MM.1S (cell line): ENCODE measurements at regions not wholly inside any gene's neighbourhood (a gene's known extent, or its start where the extent isn't known, plus 50 kb on each side); places are given as distances from the start of the nearest gene placed in this dataset.

ENCODE experiments used
- DNase-seq: peaks from one replicate; pipeline ENCODE4 v3.0.0-alpha.2; 2015
- H2AFZ ChIP-seq: fragments of 300-600 bp; sonication (generic); 2 replicates; pipeline ENCODE4 v1.6.0; 2016; ENCODE audit warnings: antibody characterized with exemption, low read length
- H3F3A ChIP-seq: fragments of 300-600 bp; sonication (generic); 2 replicates; pipeline ENCODE4 v1.6.1; 2016; ENCODE audit warnings: mild to moderate bottlenecking, antibody characterized with exemption, low read length, moderate library complexity, mixed read lengths; ENCODE audit not compliant: insufficient read depth
- H3K27ac ChIP-seq: fragments of 300-600 bp; sonication (generic); 2 replicates; pipeline ENCODE4 v1.5.1; 2016; ENCODE audit warnings: mild to moderate bottlenecking, low read length
- H3K27me3 ChIP-seq: fragments of 300-600 bp; sonication (generic); replicated peaks from 2 replicates; pipeline ENCODE4 v1.6.0; 2016; ENCODE audit warnings: low read length; ENCODE audit not compliant: insufficient read depth
- H3K36me3 ChIP-seq: fragments of 300-600 bp; sonication (generic); replicated peaks from 2 replicates; pipeline ENCODE4 v1.6.1; 2016; ENCODE audit warnings: mild to moderate bottlenecking, low read length, mixed read lengths; ENCODE audit not compliant: insufficient read depth
- H3K4me1 ChIP-seq: fragments of 300-600 bp; sonication (generic); 2 replicates; pipeline ENCODE4 v1.6.1; 2016; ENCODE audit warnings: low read length, mixed read lengths
- H3K4me2 ChIP-seq: fragments of 300-600 bp; sonication (generic); 2 replicates; pipeline ENCODE4 v1.6.0; 2016; ENCODE audit warnings: low read depth, low read length
- H3K4me3 ChIP-seq: fragments of 300-600 bp; sonication (generic); 2 replicates; pipeline ENCODE4 v1.5.1; 2016; ENCODE audit warnings: low read length, mixed read lengths
- H3K79me2 ChIP-seq: fragments of 300-600 bp; sonication (generic); 2 replicates; pipeline ENCODE4 v1.6.1; 2016; ENCODE audit warnings: mixed run types, low read length, mixed read lengths
- H3K9ac ChIP-seq: fragments of 300-600 bp; sonication (generic); 2 replicates; pipeline ENCODE4 v1.6.1; 2016; ENCODE audit warnings: low read length, mixed read lengths
- H3K9me2 ChIP-seq: fragments of 300-600 bp; sonication (generic); replicated peaks from 2 replicates; pipeline ENCODE4 v1.6.1; 2016; ENCODE audit warnings: mild to moderate bottlenecking, low read length, mixed read lengths; ENCODE audit not compliant: insufficient read depth
- H3K9me3 ChIP-seq: fragments of 300-600 bp; sonication (generic); replicated peaks from 2 replicates; pipeline ENCODE4 v1.6.1; 2016; ENCODE audit warnings: mild to moderate bottlenecking, low read length, mixed read lengths; ENCODE audit not compliant: insufficient read depth
- H4K20me1 ChIP-seq: fragments of 300-600 bp; sonication (generic); 2 replicates; pipeline ENCODE4 v1.6.1; 2016; ENCODE audit warnings: mild to moderate bottlenecking, low read length, moderate library complexity, mixed read lengths; ENCODE audit not compliant: insufficient read depth
- EZH2 ChIP-seq: fragments of 300-600 bp; sonication (generic); optimal IDR thresholded peaks from 2 replicates; pipeline ENCODE3; 2017; ENCODE audit warnings: low read depth, mild to moderate bottlenecking, antibody characterized with exemption, low read length, mixed read lengths
- EZH2phosphoT487 ChIP-seq: fragments of 300-600 bp; sonication (generic); IDR thresholded peaks from 2 replicates; pipeline ENCODE4 v1.6.1; 2018; ENCODE audit warnings: antibody characterized with exemption, low read length
- TF ChIP-seq, protein P1 (sequence below): fragments of 300-600 bp; sonication (generic); IDR thresholded peaks from 2 replicates; pipeline ENCODE4 v1.5.1; 2016; ENCODE audit warnings: antibody characterized with exemption, low read length, mixed read lengths

DNA sequence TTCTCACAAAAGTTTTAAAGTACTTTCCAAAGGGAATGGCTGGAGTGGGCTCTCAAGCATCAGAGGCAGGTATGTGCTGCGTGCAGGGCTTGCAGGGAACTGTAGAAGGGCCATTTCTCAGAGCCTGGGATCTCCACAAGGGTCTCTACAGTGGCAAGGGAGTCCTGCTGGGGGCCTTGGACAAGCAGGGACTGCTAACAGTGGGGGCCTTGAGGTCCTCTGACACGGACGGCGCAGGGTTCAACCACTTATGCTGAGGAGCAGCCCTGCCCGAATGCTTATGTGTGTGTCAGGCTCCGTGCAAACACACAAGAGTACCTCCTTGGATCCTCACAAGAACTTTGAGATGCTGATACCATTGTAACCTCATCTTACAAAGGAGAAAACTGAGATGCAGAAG is 342.1 kb upstream of the COBL start:
- Histone ChIP-seq H3K9ac (no peak overlapping the region), H3K4me3 (no peak overlapping the region), H3F3A (no peaks in the 10 kb centered on the region), H3K27ac (no peak overlapping the region), H3K79me2 (no peaks in the 10 kb centered on the region), H3K9me2 (no peaks in the 10 kb centered on the region), H3K36me3 (no peaks in the 10 kb centered on the region), H2AFZ (no peak overlapping the region), H3K27me3 (no peaks in the 10 kb centered on the region), H3K4me1 (no peaks in the 10 kb centered on the region), H4K20me1 (no peaks in the 10 kb centered on the region), H3K9me3 (no peaks in the 10 kb centered on the region), H3K4me2 (no peak overlapping the region)
- TF ChIP-seq EZH2 (no peak), EZH2phosphoT487 (no peak)
- TF ChIP-seq, protein P1, sequence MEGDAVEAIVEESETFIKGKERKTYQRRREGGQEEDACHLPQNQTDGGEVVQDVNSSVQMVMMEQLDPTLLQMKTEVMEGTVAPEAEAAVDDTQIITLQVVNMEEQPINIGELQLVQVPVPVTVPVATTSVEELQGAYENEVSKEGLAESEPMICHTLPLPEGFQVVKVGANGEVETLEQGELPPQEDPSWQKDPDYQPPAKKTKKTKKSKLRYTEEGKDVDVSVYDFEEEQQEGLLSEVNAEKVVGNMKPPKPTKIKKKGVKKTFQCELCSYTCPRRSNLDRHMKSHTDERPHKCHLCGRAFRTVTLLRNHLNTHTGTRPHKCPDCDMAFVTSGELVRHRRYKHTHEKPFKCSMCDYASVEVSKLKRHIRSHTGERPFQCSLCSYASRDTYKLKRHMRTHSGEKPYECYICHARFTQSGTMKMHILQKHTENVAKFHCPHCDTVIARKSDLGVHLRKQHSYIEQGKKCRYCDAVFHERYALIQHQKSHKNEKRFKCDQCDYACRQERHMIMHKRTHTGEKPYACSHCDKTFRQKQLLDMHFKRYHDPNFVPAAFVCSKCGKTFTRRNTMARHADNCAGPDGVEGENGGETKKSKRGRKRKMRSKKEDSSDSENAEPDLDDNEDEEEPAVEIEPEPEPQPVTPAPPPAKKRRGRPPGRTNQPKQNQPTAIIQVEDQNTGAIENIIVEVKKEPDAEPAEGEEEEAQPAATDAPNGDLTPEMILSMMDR = no peak
- no peak for DNase-seq

DNA sequence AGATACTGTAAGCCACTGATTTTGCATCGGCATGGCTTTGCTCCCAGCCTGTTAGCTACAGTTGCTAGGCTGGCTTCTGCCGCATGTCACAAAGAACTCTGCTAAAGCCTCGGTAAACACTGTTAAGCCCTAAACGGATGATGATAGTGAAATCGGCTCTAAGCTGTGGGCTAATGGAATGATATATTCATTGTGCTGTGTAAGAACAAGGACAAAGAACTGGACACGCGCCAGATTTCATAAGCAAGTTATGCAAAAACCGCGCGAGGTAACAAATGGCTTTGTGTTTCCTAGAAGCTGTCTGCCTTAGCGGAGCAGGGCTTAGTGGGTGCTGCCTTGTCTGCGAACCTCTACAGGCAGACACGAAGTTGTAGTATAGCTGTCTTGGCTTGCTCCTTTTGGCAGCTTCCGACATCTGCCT is 331.3 kb upstream of the COBL start:
- Histone ChIP-seq H3K36me3 (no peaks in the 10 kb centered on the region), H3K27ac (no peak overlapping the region), H3K79me2 (no peaks in the 10 kb centered on the region), H4K20me1 (no peaks in the 10 kb centered on the region), H3K9me2 (no peaks in the 10 kb centered on the region), H3K4me1 (no peaks in the 10 kb centered on the region), H3K4me3 (no peak overlapping the region), H3K27me3 (no peaks in the 10 kb centered on the region), H3K9me3 (no peaks in the 10 kb centered on the region), H2AFZ (no peak overlapping the region), H3K9ac (no peak overlapping the region), H3F3A (no peaks in the 10 kb centered on the region), H3K4me2 (no peak overlapping the region)
- no peak for TF ChIP-seq EZH2phosphoT487
- TF ChIP-seq, protein P1 = no peak
- no peak for TF ChIP-seq EZH2
- no peak for DNase-seq

DNA sequence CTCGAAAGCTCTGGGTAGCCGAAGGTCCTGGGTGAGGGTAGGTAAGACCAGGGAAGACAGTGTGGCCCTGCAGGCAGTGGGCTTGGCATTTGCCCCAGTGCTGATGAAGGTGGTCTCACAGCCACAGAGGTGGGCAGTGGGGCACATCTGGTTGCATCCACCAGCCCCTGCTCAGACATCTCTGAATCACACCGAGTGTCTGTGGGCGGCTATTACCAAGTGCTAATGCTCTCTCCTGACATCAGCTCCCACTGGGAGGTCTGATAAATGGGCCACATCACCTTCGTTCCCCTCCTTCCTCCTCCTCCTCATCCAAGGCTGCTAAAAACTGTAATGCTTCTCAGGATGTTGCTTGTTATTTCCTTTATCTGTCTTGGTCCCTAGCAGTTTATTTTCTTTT is 330.9 kb upstream of the COBL start:
- Histone ChIP-seq H3K4me2 (no peak overlapping the region), H4K20me1 (no peaks in the 10 kb centered on the region), H2AFZ (no peak overlapping the region), H3K9ac (no peak overlapping the region), H3K9me3 (no peaks in the 10 kb centered on the region), H3K79me2 (no peaks in the 10 kb centered on the region), H3K27me3 (no peaks in the 10 kb centered on the region), H3K4me1 (no peaks in the 10 kb centered on the region), H3K9me2 (no peaks in the 10 kb centered on the region), H3F3A (no peaks in the 10 kb centered on the region), H3K4me3 (no peak overlapping the region), H3K27ac (no peak overlapping the region), H3K36me3 (no peaks in the 10 kb centered on the region)
- TF ChIP-seq EZH2phosphoT487 (no peak), EZH2 (no peak)
- TF ChIP-seq, protein P1 = no peak
- DNase-seq = no peak
